Cardiac septum (tissue), 1 donor: ENCODE measurements at regions not wholly inside any gene's neighbourhood (a gene's known extent, or its start where the extent isn't known, plus 50 kb on each side); places are given as distances from the start of the nearest gene placed in this dataset.
A peak's percentile ranks its signal among the peaks of the same experiment; 100 is the strongest.

Experiments used
- DNase-seq: peaks from one replicate; pipeline ENCODE4 v3.0.0-alpha.2; 2020; ENCODE audit warnings: low spot score
- intact Hi-C: fragments of 100-400 bp; cut with DNase I; formaldehyde crosslinking; loops from one replicate; pipeline ENCODE4 v1.14.0; 2022
- donor health status: DM: no; HTN: no; CAD: no.

GRCh38 chr11:122524898-122525297 is 130.6 kb upstream of the UBASH3B start:
- no peak for DNase-seq
- intact Hi-C loops = no loop called here

- intact Hi-C loops = no loop called here
- DNase-seq = no peak
Observed at GRCh38 chr11:122523846-122524805, 131.4 kb upstream of the UBASH3B start.

GRCh38 chr11:122521626-122522025 is 133.9 kb upstream of the UBASH3B start:
- no peak for DNase-seq
- intact Hi-C loops = no loop called here

GRCh38 chr11:122517403-122518379 is 137.8 kb upstream of the UBASH3B start:
- DNase-seq = no peak

GRCh38 chr11:122516686-122517085 is 138.8 kb upstream of the UBASH3B start:
- intact Hi-C loops = no loop called here
- DNase-seq = no peak

More at GRCh38 chr11:122517403-122518379, 137.8 kb upstream of the UBASH3B start:
- intact Hi-C loops = no loop called here

- no peak for DNase-seq
- intact Hi-C loops = no loop called here
Observed at GRCh38 chr11:122513997-122514396, 141.5 kb upstream of the UBASH3B start.

- no peak for DNase-seq
- intact Hi-C loops = no loop called here
Observed at GRCh38 chr11:122513328-122513727, 142.2 kb upstream of the UBASH3B start.

- no peak for DNase-seq
- intact Hi-C loops = no loop called here
Observed at GRCh38 chr11:122512688-122513087, 142.8 kb upstream of the UBASH3B start.

- intact Hi-C loops = loop anchor here (5.0 to 10.0 kb wide), 3 partner anchors 405 to 858 kb away; no protein-coding TSS in a partner anchor
- no peak for DNase-seq
Observed at GRCh38 chr11:122509899-122510298, 145.6 kb upstream of the UBASH3B start.

GRCh38 chr11:122509091-122509490 is 146.4 kb upstream of the UBASH3B start:
- intact Hi-C loops = loop anchor here (5.0 to 10.0 kb wide), 3 partner anchors 404 to 857 kb away; no protein-coding TSS in a partner anchor
- DNase-seq = no peak

- DNase-seq = peak; percentile 80
- intact Hi-C loops = loop anchor here (2.0 to 10.0 kb wide), 5 partner anchors 213 to 853 kb away; no protein-coding TSS in a partner anchor
Observed at GRCh38 chr11:122505304-122506006, 150.1 kb upstream of the UBASH3B start.

GRCh38 chr11:122494221-122494620 is 161.3 kb upstream of the UBASH3B start:
- DNase-seq = no peak
- intact Hi-C loops = loop anchor here (10.0 kb wide), 1 partner anchor 129 kb away; no protein-coding TSS in a partner anchor

GRCh38 chr11:122491509-122491908 is 164.0 kb upstream of the UBASH3B start:
- intact Hi-C loops = loop anchor here (10.0 kb wide), 1 partner anchor 127 kb away; no protein-coding TSS in a partner anchor
- DNase-seq = no peak

- intact Hi-C loops = no loop called here
- no peak for DNase-seq
Observed at GRCh38 chr11:122488892-122489706, 166.4 kb upstream of the UBASH3B start.

GRCh38 chr11:122487669-122488068 is 167.9 kb upstream of the UBASH3B start:
- no peak for DNase-seq
- intact Hi-C loops = no loop called here

GRCh38 chr11:122486793-122487495 is 168.6 kb upstream of the UBASH3B start:
- DNase-seq = no peak
- intact Hi-C loops = no loop called here

GRCh38 chr11:122478986-122479385 is 176.5 kb upstream of the UBASH3B start:
- intact Hi-C loops = no loop called here
- no peak for DNase-seq

- intact Hi-C loops = no loop called here
- no peak for DNase-seq
Observed at GRCh38 chr11:122468965-122469364, 186.6 kb upstream of the UBASH3B start.
